Caco-2 (cell line): ENCODE measurements at regions not wholly inside any gene's neighbourhood (a gene's known extent, or its start where the extent isn't known, plus 50 kb on each side); places are given as distances from the start of the nearest gene placed in this dataset.

Source experiments
- BruUV-seq: library from RNA; stranded (reverse); fragments of 400-500 nt; replicated peaks from 2 replicates; lab custom pipeline; 2021; lab: Mats Ljungman, UMichigan
- CTCF ChIA-PET: fragments of 300-600 bp; sonication (Branson Sonifier 250); formaldehyde crosslinking; loops from one replicate; lab custom pipeline; 2022; ENCODE audit warnings: antibody characterized with exemption; lab: Charles Lee
- POLR2A ChIA-PET: fragments of 300-600 bp; sonication (Branson Sonifier 250); formaldehyde crosslinking; loops from one replicate; lab custom pipeline; 2022; ENCODE audit warnings: antibody characterized with exemption; lab: Charles Lee
- DNase-seq, 2 experiments: peaks; one replicate each; pipeline versions ENCODE4 v3.0.0 to v3.0.0-alpha.2; 2020 to 2022
- H3K27me3 ChIP-seq: replicated peaks from 2 replicates; pipeline ENCODE4 v1.6.0; 2011; ENCODE audit warnings: low read length; ENCODE audit not compliant: control insufficient read depth, insufficient read depth
- H3K36me3 ChIP-seq: 2 replicates; pipeline ENCODE4 v1.5.1; 2011; ENCODE audit warnings: low read length; ENCODE audit not compliant: control insufficient read depth, insufficient read depth
- H3K4me1 ChIP-seq: fragments of 250-450 bp; sonication (Bioruptor Pico); 2 replicates; pipeline ENCODE4 v1.5.1; 2020; ENCODE audit warnings: mild to moderate bottlenecking
- H3K4me3 ChIP-seq: 2 replicates; pipeline ENCODE4 v1.5.1; 2011; ENCODE audit warnings: low read depth, mild to moderate bottlenecking, control low read depth, low read length
- H3K9me3 ChIP-seq: fragments of 250-450 bp; sonication (Bioruptor Pico); 2 replicates; pipeline ENCODE4 v1.5.1; 2020; ENCODE audit warnings: mild to moderate bottlenecking, moderate library complexity
- H3K27ac Mint-ChIP-seq: one replicate; pipeline ENCODE4 v1.8.0; 2022; ENCODE audit warnings: mixed read lengths; ENCODE audit not compliant: unreplicated experiment
- H3K27me3 Mint-ChIP-seq: one replicate; pipeline ENCODE4 v1.8.0; 2022; ENCODE audit warnings: mixed read lengths; ENCODE audit not compliant: insufficient read depth, unreplicated experiment
- H3K36me3 Mint-ChIP-seq: one replicate; pipeline ENCODE4 v1.8.0; 2022; ENCODE audit warnings: mild to moderate bottlenecking, mixed read lengths; ENCODE audit not compliant: insufficient read depth, unreplicated experiment
- H3K4me1 Mint-ChIP-seq: one replicate; pipeline ENCODE4 v1.8.0; 2022; ENCODE audit warnings: low read depth, mixed read lengths; ENCODE audit not compliant: unreplicated experiment
- H3K4me3 Mint-ChIP-seq: one replicate; pipeline ENCODE4 v1.8.0; 2022; ENCODE audit warnings: mild to moderate bottlenecking, moderate library complexity, mixed read lengths; ENCODE audit not compliant: unreplicated experiment
- H3K9me3 Mint-ChIP-seq: one replicate; pipeline ENCODE4 v1.8.0; 2022; ENCODE audit warnings: mixed read lengths; ENCODE audit not compliant: unreplicated experiment
- CTCF ChIP-seq, 2 experiments: fragments of 200-600 bp in 1 of 2; IDR thresholded peaks; 1 replicate in 1 of 2; 2 replicates in 1 of 2; pipeline versions ENCODE4 v1.5.1 to v1.8.0; 2011 to 2022; ENCODE audit warnings: antibody characterized with exemption in 1 of 2, control low read depth in 1 of 2, inconsistent platforms in 1 of 2, low read depth in 1 of 2, low read length in 1 of 2, mild to moderate bottlenecking in 1 of 2, moderate library complexity in 1 of 2; ENCODE audit not compliant: insufficient read depth in 1 of 2, severe bottlenecking in 1 of 2, unreplicated experiment in 1 of 2
- intact Hi-C: fragments of 100-400 bp; cut with micrococcal nuclease; formaldehyde crosslinking; loops from one replicate; pipeline ENCODE4 v1.10.0; 2022; ENCODE audit not compliant: unreplicated experiment

GRCh38 chr17:70390049-70390448, 220.7 kb downstream of the KCNJ2 start:
- H3K27me3 Mint-ChIP-seq = no peaks in the 10 kb centered on the region
- DNase-seq = no peak
- no peaks in the 10 kb centered on the region for H3K4me1 Mint-ChIP-seq
- no peaks in the 10 kb centered on the region for H3K9me3 ChIP-seq
- ChIA-PET CTCF (no interaction called here), POLR2A (no interaction called here)
- H3K27ac Mint-ChIP-seq = no peak overlapping the region
- no peaks in the 10 kb centered on the region for H3K27me3 ChIP-seq
- H3K36me3 Mint-ChIP-seq = no peaks in the 10 kb centered on the region
- intact Hi-C loops = no loop called here
- H3K4me3 Mint-ChIP-seq = no peak overlapping the region
- TF ChIP-seq CTCF (IDR thresholded peaks at IDR 0.05; ENCODE audit: insufficient read depth in 1 of 2, low read depth in 1 of 2, low read length in 1 of 2, severe bottlenecking in 1 of 2, unreplicated experiment in 1 of 2) = no peak
- BruUV-seq = no TSS peak
- H3K36me3 ChIP-seq = no peaks in the 10 kb centered on the region
- H3K9me3 Mint-ChIP-seq = no peaks in the 10 kb centered on the region
- no peaks in the 10 kb centered on the region for H3K4me1 ChIP-seq
- H3K4me3 ChIP-seq = no peak overlapping the region

- Mint-ChIP-seq H3K4me3 (no peak overlapping the region), H3K36me3 (no peaks in the 10 kb centered on the region), H3K27me3 (no peaks in the 10 kb centered on the region), H3K4me1 (no peaks in the 10 kb centered on the region), H3K9me3 (peaks cover 5% of the 10 kb centered on the region), H3K27ac (no peak overlapping the region)
- no peaks in the 10 kb centered on the region for H3K36me3 ChIP-seq
- H3K4me1 ChIP-seq = no peaks in the 10 kb centered on the region
- TF ChIP-seq CTCF (IDR thresholded peaks at IDR 0.05; ENCODE audit: insufficient read depth in 1 of 2, low read depth in 1 of 2, low read length in 1 of 2, severe bottlenecking in 1 of 2, unreplicated experiment in 1 of 2) = no peak
- intact Hi-C loops = no loop called here
- ChIA-PET CTCF (no interaction called here), POLR2A (no interaction called here)
- H3K4me3 ChIP-seq = no peak overlapping the region
- no peaks in the 10 kb centered on the region for H3K27me3 ChIP-seq
- DNase-seq = no peak
- H3K9me3 ChIP-seq = no peaks in the 10 kb centered on the region
- BruUV-seq = no TSS peak
Measured at GRCh38 chr17:70394473-70395232, 225.3 kb downstream of the KCNJ2 start.

GRCh38 chr17:70405492-70406220, 236.3 kb downstream of the KCNJ2 start:
- no peak for DNase-seq
- Histone ChIP-seq H3K4me3 (no peak overlapping the region), H3K9me3 (no peaks in the 10 kb centered on the region), H3K36me3 (no peaks in the 10 kb centered on the region), H3K4me1 (peaks cover 13% of the 10 kb centered on the region), H3K27me3 (no peaks in the 10 kb centered on the region)
- no peak overlapping the region for H3K4me3 Mint-ChIP-seq
- TF ChIP-seq CTCF (IDR thresholded peaks at IDR 0.05; ENCODE audit: insufficient read depth in 1 of 2, low read depth in 1 of 2, low read length in 1 of 2, severe bottlenecking in 1 of 2, unreplicated experiment in 1 of 2) = no peak
- H3K27me3 Mint-ChIP-seq = no peaks in the 10 kb centered on the region
- H3K9me3 Mint-ChIP-seq = no peaks in the 10 kb centered on the region
- peaks cover 5% of the 10 kb centered on the region for H3K4me1 Mint-ChIP-seq
- BruUV-seq = no TSS peak
- no peaks in the 10 kb centered on the region for H3K36me3 Mint-ChIP-seq
- no peak overlapping the region for H3K27ac Mint-ChIP-seq
- CTCF ChIA-PET = interaction anchor here (0.6 kb wide), 1 partner anchor 266 kb away, joined by 3 read pairs; no protein-coding TSS in a partner anchor
- intact Hi-C loops = no loop called here
- POLR2A ChIA-PET = no interaction called here
